KMS-11 (cell line): ENCODE measurements at regions not wholly inside any gene's neighbourhood (a gene's known extent, or its start where the extent isn't known, plus 50 kb on each side); places are given as distances from the start of the nearest gene placed in this dataset.

Source experiments
- H2AFZ ChIP-seq: fragments of 200-600 bp; sonication (generic); 2 replicates; pipeline ENCODE4 v1.6.1; 2016; ENCODE audit warnings: antibody characterized with exemption, mixed run types, low read depth
- H3K27ac ChIP-seq: fragments of 200-600 bp; sonication (generic); 2 replicates; pipeline ENCODE4 v1.6.1; 2016; ENCODE audit warnings: mild to moderate bottlenecking, mixed run types
- H3K27me3 ChIP-seq: fragments of 200-600 bp; sonication (generic); 2 replicates; pipeline ENCODE4 v1.6.1; 2017; ENCODE audit warnings: mild to moderate bottlenecking, low read depth, mixed run types, moderate library complexity; ENCODE audit not compliant: insufficient read depth
- H3K36me3 ChIP-seq: fragments of 200-600 bp; sonication (generic); 2 replicates; pipeline ENCODE4 v1.6.1; 2017; ENCODE audit warnings: mild to moderate bottlenecking, mixed run types; ENCODE audit not compliant: insufficient read depth
- H3K4me1 ChIP-seq: fragments of 200-600 bp; sonication (generic); 2 replicates; pipeline ENCODE4 v1.6.1; 2016; ENCODE audit warnings: mild to moderate bottlenecking, low read depth, mixed run types; ENCODE audit not compliant: poor library complexity, severe bottlenecking
- H3K4me2 ChIP-seq: fragments of 200-600 bp; sonication (generic); 2 replicates; pipeline ENCODE4 v1.7.0; 2016; ENCODE audit warnings: mild to moderate bottlenecking, mixed run types
- H3K4me3 ChIP-seq: fragments of 200-600 bp; sonication (generic); IDR thresholded peaks from 2 replicates; pipeline ENCODE4 v1.6.1; 2017; ENCODE audit warnings: low read depth, low read length, mixed read lengths; ENCODE audit not compliant: insufficient read depth
- H3K79me2 ChIP-seq: fragments of 200-600 bp; sonication (generic); 2 replicates; pipeline ENCODE4 v1.6.1; 2016; ENCODE audit warnings: low read depth, mixed run types; ENCODE audit not compliant: insufficient read depth
- H3K9ac ChIP-seq: fragments of 200-600 bp; sonication (generic); 2 replicates; pipeline ENCODE4 v1.6.1; 2016; ENCODE audit warnings: mild to moderate bottlenecking, mixed run types
- H4K20me1 ChIP-seq: fragments of 200-600 bp; sonication (generic); 2 replicates; pipeline ENCODE4 v1.6.1; 2016; ENCODE audit warnings: mild to moderate bottlenecking, mixed run types; ENCODE audit not compliant: insufficient read depth
- CTCF ChIP-seq: fragments of 200-600 bp; sonication (generic); conservative IDR thresholded peaks from 2 replicates; pipeline ENCODE4 v1.6.1; 2017; ENCODE audit warnings: low read depth, mild to moderate bottlenecking, antibody characterized with exemption, low read length, moderate library complexity, mixed read lengths

GRCh38 chrX:79568309-79568708 lies 201.2 kb upstream of the ITM2A start:
- H3K9ac ChIP-seq, result no peak overlapping the region
- no peaks in the 10 kb centered on the region for H3K79me2 ChIP-seq
- TF ChIP-seq CTCF, result no peak
- no peaks in the 10 kb centered on the region for H3K27me3 ChIP-seq
- no peaks in the 10 kb centered on the region for H4K20me1 ChIP-seq
- H3K4me1 ChIP-seq, result no peaks in the 10 kb centered on the region
- H2AFZ ChIP-seq, result no peak overlapping the region
- H3K27ac ChIP-seq, result no peak overlapping the region
- no peak overlapping the region for H3K4me2 ChIP-seq
- no peaks in the 10 kb centered on the region for H3K36me3 ChIP-seq
- no peak overlapping the region for H3K4me3 ChIP-seq

GRCh38 chrX:79564362-79564761 lies 197.2 kb upstream of the ITM2A start:
- TF ChIP-seq CTCF, result no peak
- Histone ChIP-seq H3K9ac (no peak overlapping the region), H3K79me2 (no peaks in the 10 kb centered on the region), H3K27ac (no peak overlapping the region), H3K4me1 (no peaks in the 10 kb centered on the region), H3K4me2 (no peak overlapping the region), H3K27me3 (no peaks in the 10 kb centered on the region), H3K36me3 (no peaks in the 10 kb centered on the region), H3K4me3 (no peak overlapping the region), H4K20me1 (no peaks in the 10 kb centered on the region), H2AFZ (no peak overlapping the region)

GRCh38 chrX:79559290-79559689 lies 192.2 kb upstream of the ITM2A start:
- no peaks in the 10 kb centered on the region for H4K20me1 ChIP-seq
- no peak overlapping the region for H2AFZ ChIP-seq
- H3K27me3 ChIP-seq, result no peaks in the 10 kb centered on the region
- H3K79me2 ChIP-seq, result no peaks in the 10 kb centered on the region
- no peak overlapping the region for H3K4me2 ChIP-seq
- H3K36me3 ChIP-seq, result no peaks in the 10 kb centered on the region
- H3K4me3 ChIP-seq, result no peak overlapping the region
- TF ChIP-seq CTCF, result no peak
- H3K4me1 ChIP-seq, result no peaks in the 10 kb centered on the region
- H3K9ac ChIP-seq, result no peak overlapping the region
- H3K27ac ChIP-seq, result no peak overlapping the region

- Histone ChIP-seq H3K4me1 (no peaks in the 10 kb centered on the region), H3K27ac (no peak overlapping the region), H3K9ac (no peak overlapping the region), H3K4me3 (no peak overlapping the region), H3K36me3 (no peaks in the 10 kb centered on the region), H3K79me2 (no peaks in the 10 kb centered on the region), H3K27me3 (no peaks in the 10 kb centered on the region), H4K20me1 (no peaks in the 10 kb centered on the region), H3K4me2 (no peak overlapping the region), H2AFZ (no peak overlapping the region)
- no peak for TF ChIP-seq CTCF
Observed at GRCh38 chrX:79557212-79557611, 190.1 kb upstream of the ITM2A start.

GRCh38 chrX:79556800-79557199 lies 189.7 kb upstream of the ITM2A start:
- no peak overlapping the region for H3K4me2 ChIP-seq
- no peak overlapping the region for H3K27ac ChIP-seq
- H2AFZ ChIP-seq, result no peak overlapping the region
- H3K4me3 ChIP-seq, result no peak overlapping the region
- no peaks in the 10 kb centered on the region for H3K36me3 ChIP-seq
- no peaks in the 10 kb centered on the region for H3K4me1 ChIP-seq
- H3K27me3 ChIP-seq, result no peaks in the 10 kb centered on the region
- no peak for TF ChIP-seq CTCF
- H3K9ac ChIP-seq, result no peak overlapping the region
- H3K79me2 ChIP-seq, result no peaks in the 10 kb centered on the region
- H4K20me1 ChIP-seq, result no peaks in the 10 kb centered on the region
